ENCODE measurements at regions not wholly inside any gene's neighbourhood (a gene's known extent, or its start where the extent isn't known, plus 50 kb on each side); places are given as distances from the start of the nearest gene placed in this dataset.

GRCh38 chrX:4249401-4249800 is 536.0 kb upstream of the PRKX start:
- no peak for DNase-seq (ENCODE audit: low read depth)

DNA sequence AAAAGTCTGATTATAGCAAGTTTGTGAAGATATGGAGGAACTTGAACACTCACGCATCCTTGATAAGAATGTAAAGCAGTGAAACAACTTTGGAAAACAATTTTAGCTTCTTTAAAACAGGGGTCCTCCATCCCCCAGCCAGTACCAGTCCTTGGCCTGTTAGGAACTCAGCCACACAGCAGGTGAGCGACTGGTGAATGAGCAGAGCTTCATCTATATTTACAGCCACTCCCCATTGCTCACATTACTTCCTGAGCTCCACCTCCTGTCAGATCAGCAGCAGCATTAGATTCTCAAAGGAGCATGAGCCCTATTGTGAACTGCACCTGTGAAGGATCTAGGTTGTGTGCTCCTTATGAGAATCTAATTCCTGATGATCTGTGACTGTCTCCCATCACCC is 530.3 kb upstream of the PRKX start:
- no peak for DNase-seq (ENCODE audit: low read depth)

GRCh38 chrX:4240541-4241194 is 527.2 kb upstream of the PRKX start:
- peak; percentile 0 for DNase-seq (ENCODE audit: low read depth)

DNA sequence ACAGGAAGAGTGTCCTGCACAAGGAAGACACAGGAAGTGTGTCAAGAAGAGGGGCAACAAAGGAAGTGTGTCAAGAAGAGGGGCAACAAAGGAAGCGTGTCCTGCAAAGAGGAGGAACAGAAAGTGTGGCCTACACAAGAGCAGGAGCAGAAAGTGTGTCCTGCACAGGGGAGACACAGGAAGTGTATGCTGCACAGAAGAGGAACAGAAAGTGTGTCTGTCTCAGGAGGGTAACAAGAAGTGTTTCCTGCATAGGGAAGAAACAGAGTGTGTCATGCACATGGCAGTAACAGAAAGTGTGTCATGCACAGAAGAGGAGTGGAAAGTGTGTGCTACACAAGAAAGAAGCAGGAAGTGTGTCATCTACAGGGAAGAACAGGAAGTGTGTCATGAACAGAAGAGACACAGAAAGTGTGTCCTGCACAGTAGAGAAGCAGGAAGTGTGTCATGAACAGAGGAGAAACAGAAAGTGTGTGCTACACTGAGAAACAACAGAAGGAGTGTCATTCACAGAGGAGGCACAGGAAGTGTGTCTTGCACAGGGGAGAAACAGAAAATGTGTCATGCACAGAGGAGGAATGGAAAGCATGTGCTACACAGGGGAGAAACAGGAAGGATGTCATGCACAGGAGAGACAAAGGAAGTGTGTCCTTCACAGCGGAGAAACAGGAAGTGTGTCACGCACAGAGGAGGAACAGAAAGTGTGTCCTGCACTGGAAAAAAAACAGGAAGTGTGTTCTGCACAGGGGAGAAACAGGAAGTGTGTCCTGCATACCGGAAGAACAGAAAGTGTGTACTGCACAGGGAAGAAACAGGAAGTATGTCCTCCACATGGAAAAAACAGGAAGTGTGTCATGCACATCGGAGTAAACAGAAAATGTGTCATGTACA is 526.4 kb upstream of the PRKX start:
- DNase-seq (ENCODE audit: low read depth), result no peak

GRCh38 chrX:4238916-4239315 is 525.5 kb upstream of the PRKX start:
- no peak for DNase-seq (ENCODE audit: low read depth)

DNA sequence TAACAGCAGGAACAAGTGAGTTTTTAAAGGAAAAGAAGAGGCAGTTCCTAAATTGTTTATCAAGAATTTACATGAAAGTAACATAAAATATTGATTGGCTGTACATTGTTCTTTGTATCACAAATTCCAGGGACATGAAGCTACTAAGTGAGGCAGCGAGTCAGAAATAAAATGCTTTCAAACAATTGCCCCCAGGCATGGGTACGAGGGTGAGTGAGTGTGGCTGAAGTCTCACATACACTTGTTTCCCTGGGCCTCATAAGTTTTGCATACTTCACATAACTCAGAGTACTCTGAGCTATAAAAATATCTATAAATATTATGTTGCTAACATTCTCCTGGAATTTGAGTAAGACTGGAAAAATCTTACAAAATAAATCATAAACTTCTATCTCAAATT is 511.6 kb upstream of the PRKX start:
- no peak for DNase-seq (ENCODE audit: low read depth)

GRCh38 chrX:4206941-4207340 is 493.5 kb upstream of the PRKX start:
- DNase-seq (ENCODE audit: low read depth), result no peak

DNA sequence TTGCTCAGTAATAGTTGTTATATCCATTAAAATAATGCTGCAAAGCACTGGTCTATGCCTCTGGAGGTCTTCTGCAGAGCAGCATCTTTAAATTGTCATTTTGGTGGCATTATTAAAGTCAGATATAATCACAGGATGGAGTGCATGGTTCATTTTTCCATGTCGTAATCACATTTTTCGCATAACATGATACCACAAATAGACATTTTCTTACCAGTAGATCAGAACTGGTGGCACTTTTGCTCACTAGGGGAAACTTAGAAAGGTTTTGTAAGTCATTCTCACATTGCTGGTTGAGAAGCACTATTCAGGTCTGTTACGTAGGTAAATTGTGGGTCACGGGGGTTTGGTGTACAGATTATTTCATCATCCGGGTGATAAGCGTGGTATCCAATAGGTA is 484.5 kb upstream of the PRKX start:
- DNase-seq (ENCODE audit: low read depth), result no peak

DNA sequence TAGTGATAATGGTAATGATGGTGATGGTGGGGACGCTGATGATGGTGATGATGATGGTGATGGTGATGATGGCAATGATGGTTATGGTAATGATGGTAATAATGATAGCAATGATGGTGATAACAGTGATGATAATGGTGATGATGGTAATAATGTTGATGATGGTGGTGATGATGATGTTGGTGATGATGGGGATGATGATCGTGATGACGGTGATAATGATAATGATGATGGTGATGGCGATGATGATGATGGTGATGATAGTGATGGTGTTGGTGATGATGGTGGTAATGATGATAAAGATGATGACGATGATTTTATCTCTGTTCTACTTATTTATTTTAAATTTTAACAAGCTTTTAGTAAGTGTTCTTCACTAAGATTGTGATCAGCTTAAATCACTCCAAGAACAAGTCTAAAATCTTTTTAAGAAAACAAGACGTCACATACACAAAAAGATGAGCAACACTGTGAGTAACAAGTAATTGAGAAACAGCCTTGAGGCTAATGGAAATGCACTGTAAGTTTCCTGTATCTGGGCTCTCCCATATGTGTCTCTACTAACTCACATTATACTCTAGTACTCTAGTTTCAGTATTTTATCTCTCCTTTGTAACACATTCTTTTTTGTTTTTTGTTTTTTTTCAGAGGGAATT is 480.2 kb upstream of the PRKX start:
- DNase-seq (ENCODE audit: low read depth), result no peak

- DNase-seq (ENCODE audit: low read depth), result no peak
Measured at GRCh38 chrX:4186331-4186730, 472.9 kb upstream of the PRKX start.

- no peak for DNase-seq (ENCODE audit: low read depth)
Measured at GRCh38 chrX:4185086-4185485, 471.6 kb upstream of the PRKX start.

DNA sequence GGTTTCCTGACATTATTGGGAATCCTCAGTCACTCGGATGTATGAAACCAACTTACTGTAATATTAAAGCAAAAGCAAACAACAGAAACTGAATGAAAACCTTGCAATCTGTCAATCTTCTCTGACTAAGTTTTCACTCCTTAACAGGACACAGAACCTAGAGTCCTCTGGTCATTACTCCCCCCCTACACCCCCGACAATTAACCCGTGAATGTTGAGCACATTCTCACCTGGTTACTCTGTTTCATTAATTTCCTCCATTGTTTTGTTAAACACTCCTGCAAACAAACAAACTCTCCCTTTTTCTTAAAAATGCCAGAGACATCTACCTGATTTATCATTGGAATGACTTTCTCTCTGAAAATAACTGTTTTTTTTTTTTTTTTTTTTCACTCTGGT is 469.0 kb upstream of the PRKX start:
- no peak for DNase-seq (ENCODE audit: low read depth)

DNA sequence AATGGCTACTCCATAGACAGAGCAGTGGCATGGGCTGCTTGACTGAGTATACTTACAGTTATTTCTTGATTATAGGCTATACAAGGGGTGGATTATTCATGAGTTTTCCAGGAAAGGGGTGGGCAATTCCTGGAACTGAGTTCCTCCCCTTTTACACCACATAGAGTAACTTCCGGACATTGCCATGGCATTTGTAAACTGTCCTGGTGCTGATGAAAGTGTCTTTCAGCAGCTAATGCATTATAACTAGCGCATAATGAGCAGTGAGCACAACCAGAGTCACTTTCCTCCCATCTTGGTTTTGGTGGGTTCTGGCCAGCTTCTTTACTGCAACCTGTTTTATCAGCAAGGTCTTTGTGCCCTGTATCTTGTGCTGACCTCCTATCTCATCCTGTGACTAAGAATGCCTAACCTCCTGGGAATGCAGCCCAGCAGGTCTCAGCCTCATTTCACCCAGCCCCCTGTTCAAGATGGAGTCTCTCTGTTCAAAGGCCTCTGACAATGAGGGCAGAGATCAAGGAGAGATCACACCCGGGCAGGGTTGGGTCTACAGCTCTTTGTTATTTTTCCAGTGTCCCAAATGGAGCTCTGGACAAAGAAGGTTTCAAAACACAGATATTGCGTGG is 468.4 kb upstream of the PRKX start:
- DNase-seq (ENCODE audit: low read depth), result no peak

- DNase-seq (ENCODE audit: low read depth), result no peak
Measured at GRCh38 chrX:4179031-4179430, 465.6 kb upstream of the PRKX start.

DNA sequence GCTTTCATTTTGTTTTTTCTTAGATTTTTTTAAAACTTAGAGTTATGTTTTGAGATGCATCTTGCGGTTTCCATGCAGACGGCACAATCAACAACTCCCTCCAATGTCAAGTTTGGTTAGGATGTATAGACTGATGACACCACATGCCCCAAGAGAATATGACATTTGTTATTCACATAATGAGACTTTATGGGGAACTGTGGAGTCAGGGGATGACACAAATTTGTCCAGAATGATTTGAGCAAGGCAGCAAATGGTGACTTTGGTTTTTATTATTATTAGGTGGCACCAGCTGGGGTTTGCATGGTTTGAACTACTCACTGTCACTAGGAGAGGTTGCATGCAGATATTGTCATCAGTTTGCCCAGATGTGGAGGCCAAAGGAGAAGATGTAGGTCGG is 461.8 kb upstream of the PRKX start:
- DNase-seq (ENCODE audit: low read depth), result no peak

DNA sequence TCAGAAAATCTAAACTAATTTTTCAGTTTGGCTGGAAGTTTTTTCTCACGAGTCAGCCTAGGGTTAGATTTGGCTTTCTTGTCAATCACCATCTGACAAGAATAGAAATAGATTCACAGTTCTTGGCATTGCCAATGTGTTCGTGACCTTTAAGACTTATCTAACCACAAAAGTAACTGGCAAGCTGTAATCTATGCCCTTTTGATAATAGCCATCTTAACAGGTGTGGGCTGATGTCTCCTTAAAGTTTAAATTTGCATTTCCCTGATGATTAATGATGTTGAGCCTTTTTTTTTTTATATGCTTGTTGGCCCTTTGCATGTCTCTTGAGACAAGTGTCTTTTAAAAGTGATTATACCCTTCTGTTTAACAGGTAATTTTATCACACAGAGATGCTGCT is 460.3 kb upstream of the PRKX start:
- no peak for DNase-seq (ENCODE audit: low read depth)

- no peak for DNase-seq (ENCODE audit: low read depth)
Measured at GRCh38 chrX:4151798-4152197, 438.3 kb upstream of the PRKX start.

DNA sequence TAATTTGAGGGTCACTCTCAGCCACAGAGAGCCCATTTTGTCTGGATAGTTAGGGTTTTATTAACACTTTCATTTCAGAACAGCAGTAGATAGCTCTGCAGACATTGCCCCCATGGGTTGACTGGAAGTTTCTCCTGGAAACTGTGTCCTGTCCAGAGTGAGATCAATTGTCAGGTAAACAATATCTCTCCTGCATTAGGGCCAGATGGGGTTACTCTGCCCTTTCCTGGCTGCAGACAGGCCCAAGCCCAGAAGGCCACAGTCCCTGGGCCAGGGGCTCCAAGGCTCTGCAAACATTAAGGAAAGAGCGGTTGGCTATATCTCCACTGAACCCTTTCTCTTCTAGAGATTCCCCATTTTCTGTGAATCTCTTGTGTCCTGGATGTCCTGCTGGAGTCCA is 436.8 kb upstream of the PRKX start:
- DNase-seq (ENCODE audit: low read depth), result no peak

DNA sequence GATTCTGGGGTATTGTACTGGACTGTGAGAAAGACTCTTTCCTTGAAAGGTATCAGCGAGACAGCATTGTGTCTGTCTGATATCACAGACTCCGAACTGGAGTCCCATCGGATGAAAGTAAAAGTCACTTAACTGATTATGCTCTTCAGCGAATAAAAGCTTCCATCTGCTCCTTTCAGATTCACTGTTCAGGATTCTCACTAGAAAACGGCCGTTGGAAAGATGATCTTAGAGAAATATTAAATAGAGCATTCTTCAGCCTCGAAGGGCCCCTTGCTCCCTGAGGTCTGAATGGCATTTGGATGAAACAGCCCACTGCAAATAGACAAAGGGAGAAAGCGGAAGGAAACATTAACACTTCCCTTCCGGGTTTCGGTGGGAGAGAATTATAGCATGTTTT is 416.2 kb upstream of the PRKX start:
- no peak for DNase-seq (ENCODE audit: low read depth)

DNA sequence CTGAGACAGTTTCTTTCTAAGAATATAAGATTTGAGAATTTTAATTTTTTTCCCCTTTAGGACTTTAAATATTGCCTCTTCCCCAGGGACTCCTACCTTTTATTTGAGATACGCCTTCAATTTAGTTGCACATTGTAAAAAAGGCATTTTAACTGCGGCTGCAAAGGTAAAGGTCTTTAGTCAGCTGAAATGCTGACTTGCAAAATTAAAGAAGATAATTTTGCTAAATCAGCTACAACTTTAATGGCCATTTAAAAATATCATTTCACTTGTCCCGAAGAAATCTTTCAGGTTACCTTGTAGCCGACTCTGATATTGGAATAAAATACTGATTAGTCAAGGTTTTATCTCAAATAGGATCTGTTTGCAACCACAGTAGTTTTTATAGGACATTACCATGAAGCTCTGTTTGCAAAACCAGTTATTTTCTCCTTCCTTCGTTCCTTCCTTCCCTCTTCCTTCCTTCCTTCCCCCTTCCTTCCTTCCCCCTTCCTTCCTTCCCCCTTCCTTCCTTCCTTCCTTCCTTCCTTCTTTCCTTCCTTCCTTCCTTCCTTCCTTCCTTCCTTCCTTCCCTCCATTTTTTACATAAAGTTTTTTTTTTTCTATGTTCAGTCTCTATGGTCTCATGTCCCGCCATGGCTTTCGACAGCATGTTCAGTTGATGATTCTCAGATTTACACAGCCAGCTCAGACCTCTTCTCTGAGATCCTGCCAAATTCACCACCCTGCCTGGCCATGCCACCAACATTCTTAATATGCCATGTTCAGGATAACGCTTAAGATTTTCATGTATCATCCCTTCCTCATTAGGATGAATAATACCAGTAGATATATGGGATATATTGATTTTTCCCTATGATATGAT is 405.4 kb upstream of the PRKX start:
- DNase-seq (ENCODE audit: low read depth), result no peak

- DNase-seq (ENCODE audit: low read depth), result no peak
Measured at GRCh38 chrX:4110964-4111363, 397.5 kb upstream of the PRKX start.

GRCh38 chrX:4094926-4095325 is 381.5 kb upstream of the PRKX start:
- no peak for DNase-seq (ENCODE audit: low read depth)
